CD4-positive, alpha-beta T cell treated with Interferon gamma for 1 hour (primary cell): ENCODE measurements at regions not wholly inside any gene's neighbourhood (a gene's known extent, or its start where the extent isn't known, plus 50 kb on each side); places are given as distances from the start of the nearest gene placed in this dataset.

Source experiments
- DNase-seq: peaks from one replicate; pipeline ENCODE4 v3.0.0-alpha.2; 2020

- DNase-seq: no peak
These were observed 107.7 kb upstream of the SPATA13 start for GRCh38 chr13:24052547-24053518.

DNA sequence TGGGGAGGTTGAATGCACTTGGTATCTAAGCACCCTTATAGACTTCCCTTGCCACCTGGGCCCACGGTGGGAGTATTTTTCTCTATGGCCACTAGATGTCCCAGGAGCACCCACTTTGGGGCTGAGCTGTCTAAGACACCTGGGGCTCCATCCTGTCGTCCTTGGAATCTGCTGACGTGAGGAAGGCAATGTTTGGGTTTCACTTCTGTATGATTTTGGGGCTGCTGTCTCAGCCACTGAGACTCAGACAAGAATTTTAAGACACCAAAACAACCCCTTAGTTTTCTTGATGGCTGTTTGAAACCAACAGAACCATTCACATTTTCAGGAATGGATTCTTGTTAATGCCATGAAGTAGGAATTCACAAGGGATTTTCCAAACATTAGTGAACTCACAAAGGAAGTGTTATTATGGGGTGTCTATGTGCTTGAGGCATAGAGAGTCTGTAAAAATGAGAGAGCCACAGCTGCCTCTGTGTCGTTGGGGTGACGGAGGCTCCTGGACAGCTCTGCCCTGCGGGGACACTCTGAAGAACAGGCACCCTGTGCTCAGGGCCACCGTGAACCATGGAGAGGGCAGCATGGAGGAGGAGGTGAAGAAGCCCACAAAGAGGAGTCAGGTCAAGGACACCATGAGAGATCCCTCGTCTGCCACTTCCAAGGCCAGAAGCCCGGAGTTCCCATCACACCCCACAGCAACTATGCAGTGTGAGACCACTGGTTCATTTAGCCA is 106.8 kb upstream of the SPATA13 start:
- peak; percentile 63 for DNase-seq

DNA sequence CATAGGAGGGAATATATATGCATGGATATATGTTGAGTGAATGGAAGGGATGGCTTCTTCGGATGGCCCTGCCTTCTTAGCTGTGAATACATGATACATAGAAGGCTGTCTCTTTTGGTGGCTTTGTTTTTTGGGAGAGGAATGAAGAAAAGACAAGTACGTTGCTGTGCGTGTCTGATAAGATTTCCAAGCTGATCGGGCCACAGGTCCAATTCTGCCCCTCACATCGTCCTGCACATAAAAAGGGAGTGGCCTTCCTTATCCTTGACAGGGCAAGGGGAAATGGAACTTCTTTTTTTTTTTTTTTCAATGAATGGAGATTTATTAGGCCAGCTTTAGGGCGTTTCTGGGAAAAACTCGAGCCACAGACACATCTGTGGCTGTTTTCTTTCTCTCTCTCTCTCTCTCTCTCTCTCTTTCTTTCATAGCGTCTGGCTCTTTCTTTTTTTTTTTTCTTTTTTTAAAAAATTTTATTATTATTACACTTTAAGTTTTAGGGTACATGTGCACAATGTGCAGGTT is 103.8 kb upstream of the SPATA13 start:
- DNase-seq: no peak

DNA sequence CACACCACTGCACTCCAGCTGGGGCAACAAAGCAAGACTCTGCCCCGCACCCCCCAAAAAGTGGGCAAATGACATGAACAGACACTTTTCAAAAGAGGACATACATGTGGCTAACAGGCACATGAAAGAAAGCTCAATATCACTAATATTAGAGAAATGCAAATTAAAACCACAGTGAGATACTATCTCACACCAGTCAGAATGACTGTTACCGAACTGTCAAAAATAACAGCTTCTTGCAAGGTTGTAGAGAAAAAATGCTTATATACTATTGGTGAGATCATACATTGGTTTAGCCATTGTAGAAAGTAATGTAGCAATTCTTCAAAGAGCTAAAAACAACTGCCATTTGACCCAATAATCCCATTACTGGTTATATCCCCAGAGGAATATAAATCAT is 99.5 kb upstream of the SPATA13 start:
- DNase-seq: no peak

DNA sequence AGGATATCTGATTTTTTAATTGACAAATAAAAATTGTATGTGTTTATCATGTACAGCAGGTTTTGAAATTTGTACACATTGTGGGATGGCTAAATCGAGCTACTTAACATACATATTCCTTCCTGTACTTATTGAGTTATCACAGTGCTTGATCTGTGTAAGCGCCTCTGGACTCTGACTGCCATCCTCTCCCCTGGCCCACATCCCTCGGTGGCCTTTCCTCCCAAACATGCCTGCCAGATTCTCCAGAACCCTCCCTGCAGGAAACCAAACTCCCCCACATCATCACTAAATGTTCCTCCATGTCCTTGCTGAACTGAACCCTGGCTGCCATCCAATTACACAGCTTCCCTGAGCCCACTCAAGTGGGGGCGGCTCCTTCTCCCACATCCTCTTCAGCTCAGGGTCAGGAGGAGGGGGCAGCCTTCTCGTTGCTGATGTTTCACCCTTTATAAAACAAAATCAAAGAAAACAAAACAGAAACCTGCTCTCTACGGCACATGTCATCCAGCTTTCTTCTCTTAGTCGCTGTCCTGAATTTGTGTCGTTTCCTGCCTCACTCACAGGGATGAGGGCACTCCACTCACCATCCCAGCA is 97.1 kb upstream of the SPATA13 start:
- DNase-seq: no peak

GRCh38 chr13:24064371-24064770 is 96.1 kb upstream of the SPATA13 start:
- no peak for DNase-seq

- no peak for DNase-seq
These were observed 95.3 kb upstream of the SPATA13 start for GRCh38 chr13:24065176-24065575.

- no peak for DNase-seq
These were observed 93.9 kb upstream of the SPATA13 start for GRCh38 chr13:24066405-24067295.

GRCh38 chr13:24068472-24068871 is 92.0 kb upstream of the SPATA13 start:
- DNase-seq: no peak

GRCh38 chr13:24071016-24071415 is 89.5 kb upstream of the SPATA13 start:
- DNase-seq: no peak

DNA sequence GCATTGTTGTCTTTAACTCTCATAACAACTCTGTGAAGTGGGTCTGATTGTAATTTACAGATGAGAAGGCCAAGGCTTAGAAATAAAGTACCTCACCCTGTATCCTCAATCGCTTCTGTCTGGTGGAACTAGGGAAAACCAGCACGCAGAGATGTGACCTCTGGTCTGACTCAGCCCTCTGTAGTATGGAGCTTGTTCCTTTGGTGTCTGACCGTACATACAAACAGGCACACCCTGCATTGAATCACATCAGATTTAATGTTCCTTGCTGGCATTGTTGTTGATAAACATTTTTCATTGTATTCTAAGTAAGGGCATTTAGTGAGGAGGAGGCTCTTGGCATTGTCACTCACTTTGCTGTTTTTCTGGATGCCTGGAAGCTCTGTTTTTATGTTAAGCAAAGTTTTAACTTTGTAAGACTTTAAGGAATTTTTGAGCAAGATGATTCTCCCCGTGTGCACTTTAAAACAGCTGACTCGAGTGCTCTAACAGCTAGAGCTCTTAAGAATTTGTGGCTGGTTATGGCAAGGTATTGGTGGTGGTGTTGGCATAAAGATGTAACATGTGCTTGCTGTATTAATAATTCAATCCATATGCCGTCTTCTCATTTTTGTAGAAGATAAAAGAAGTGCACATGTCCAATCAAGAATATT is 89.0 kb upstream of the SPATA13 start:
- DNase-seq: no peak

DNA sequence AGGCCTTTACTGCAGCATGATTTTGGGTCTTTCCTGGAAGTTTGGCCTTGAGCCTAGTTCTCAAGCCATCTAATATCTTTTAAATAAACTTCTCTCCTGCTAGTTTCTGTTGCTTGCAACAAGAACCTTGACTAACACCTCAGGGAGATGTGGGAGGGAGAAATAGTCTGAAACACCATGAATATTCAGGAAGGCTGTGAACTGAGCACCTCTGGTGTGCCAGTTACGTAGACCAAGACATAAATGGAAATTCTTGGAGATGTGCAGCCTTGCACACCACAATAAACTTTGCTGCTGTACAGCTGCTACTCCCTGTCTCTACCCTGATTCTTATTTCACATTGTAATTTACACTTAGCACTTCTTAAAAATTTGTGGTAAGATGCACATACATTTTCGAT is 86.9 kb upstream of the SPATA13 start:
- DNase-seq: no peak

GRCh38 chr13:24074678-24075077 is 85.8 kb upstream of the SPATA13 start:
- DNase-seq: no peak

DNA sequence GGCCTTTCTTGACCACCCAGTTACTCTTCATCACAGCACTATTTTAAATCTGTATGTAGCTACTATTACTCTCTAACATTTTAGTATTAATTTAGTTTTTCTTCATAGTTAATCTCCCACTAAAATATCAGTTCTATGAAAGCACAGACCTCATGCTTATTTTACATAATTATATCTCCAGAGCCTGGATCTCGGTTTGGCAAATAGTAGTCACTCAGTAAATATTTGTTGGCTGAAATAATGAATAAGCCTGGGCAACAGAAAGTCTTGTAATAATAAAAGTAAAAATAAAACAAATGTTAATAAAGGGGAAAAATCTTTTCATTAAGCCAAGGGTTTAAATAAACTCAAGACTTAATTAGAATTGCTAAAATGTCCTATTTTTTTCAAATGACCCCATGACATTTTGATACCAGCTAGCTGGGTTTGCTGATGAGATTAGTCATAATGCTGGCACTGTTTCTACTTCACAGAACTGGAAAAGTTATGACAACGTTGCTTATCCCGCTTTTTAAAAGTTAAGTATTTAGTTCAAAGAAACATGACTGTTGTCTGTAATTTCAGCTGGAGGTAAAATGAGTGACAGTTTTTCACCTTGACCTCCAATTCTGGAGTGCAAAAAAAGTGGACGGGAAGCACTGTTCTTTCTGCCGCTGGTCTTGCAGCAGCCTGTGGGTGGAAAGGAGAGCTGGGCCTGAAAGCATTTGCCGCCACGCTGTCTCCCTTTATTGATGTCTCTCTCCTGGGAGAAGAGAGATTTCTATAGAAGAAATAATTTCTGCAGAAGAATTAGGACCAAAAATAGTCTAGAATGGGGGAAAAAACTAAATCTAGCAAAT is 85.2 kb upstream of the SPATA13 start:
- DNase-seq: no peak

- DNase-seq: no peak
These were observed 84.4 kb upstream of the SPATA13 start for GRCh38 chr13:24076109-24076508.

GRCh38 chr13:24076636-24077035 is 83.9 kb upstream of the SPATA13 start:
- no peak for DNase-seq

GRCh38 chr13:24080134-24080533 is 80.4 kb upstream of the SPATA13 start:
- DNase-seq: no peak

- DNase-seq: no peak
These were observed 79.1 kb upstream of the SPATA13 start for GRCh38 chr13:24081387-24081786.

DNA sequence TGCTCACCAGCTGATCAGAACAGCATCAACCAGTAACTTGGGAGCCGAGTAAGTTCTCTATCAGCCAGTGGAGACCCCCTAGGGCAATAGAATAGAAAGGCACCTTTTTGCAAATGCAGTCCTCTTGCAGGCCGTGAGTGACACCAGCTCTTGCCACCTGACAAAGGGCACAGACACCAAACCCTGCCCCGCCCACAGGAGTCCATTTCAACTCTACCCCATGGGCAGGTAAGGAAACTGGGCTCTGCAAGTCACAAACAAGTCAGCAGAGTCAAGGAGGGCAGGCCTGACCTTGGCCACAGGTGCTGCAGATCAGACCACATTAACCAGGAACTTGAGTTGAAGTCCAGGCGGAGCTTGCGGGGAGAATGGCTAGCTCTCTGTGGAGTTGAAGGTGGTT is 77.4 kb upstream of the SPATA13 start:
- no peak for DNase-seq

GRCh38 chr13:24083722-24084421 is 76.6 kb upstream of the SPATA13 start:
- DNase-seq: no peak
